ENCODE measurements at regions not wholly inside any gene's neighbourhood (a gene's known extent, or its start where the extent isn't known, plus 50 kb on each side); places are given as distances from the start of the nearest gene placed in this dataset.

GRCh38 chr2:120678926-120679325, 56.7 kb upstream of the GLI2 start:
- H3K4me1 Mint-ChIP-seq: no peaks in the 10 kb centered on the region
- H3K4me3 ChIP-seq: no peak overlapping the region

GRCh38 chr2:120679526-120679925, 56.1 kb upstream of the GLI2 start:
- Mint-ChIP-seq H3K4me1 (no peaks in the 10 kb centered on the region), H3K4me3 (no peak overlapping the region), H3K27me3 (ENCODE audit: insufficient read depth, low read depth) (peaks cover 40% of the 10 kb centered on the region), H3K9me3 (peaks cover 2% of the 10 kb centered on the region), H3K27ac (peak overlapping the region; percentile 76), H3K36me3 (no peaks in the 10 kb centered on the region)
- no peaks in the 10 kb centered on the region for H3K79me2 ChIP-seq (ENCODE audit: low read depth)
- H3F3A ChIP-seq (ENCODE audit: low read depth): peaks cover 5% of the 10 kb centered on the region
- H3K4me1 ChIP-seq: no peaks in the 10 kb centered on the region
- H3K36me3 ChIP-seq: no peaks in the 10 kb centered on the region
- H3K9me3 ChIP-seq (ENCODE audit: low read depth): no peaks in the 10 kb centered on the region
- no peak for DNase-seq (ENCODE audit: low spot score)
- H3K27me3 ChIP-seq: peaks cover 56% of the 10 kb centered on the region
- H3K9ac ChIP-seq: no peak overlapping the region
- H4K20me1 ChIP-seq (ENCODE audit: low read depth): no peaks in the 10 kb centered on the region
- no peak overlapping the region for H3K4me2 ChIP-seq
- H2AFZ ChIP-seq (replicated peaks): no peak overlapping the region
- H3K4me3 ChIP-seq: no peak overlapping the region
- TF ChIP-seq EZH2phosphoT487 (IDR thresholded peaks at IDR 0.05): no peak
- TF ChIP-seq CTCF (IDR thresholded peaks at IDR 0.05): no peak
- no peak for TF ChIP-seq EZH2 (IDR thresholded peaks at IDR 0.05)
- no peak overlapping the region for H3K27ac ChIP-seq

More at GRCh38 chr2:120678926-120679325, 56.7 kb upstream of the GLI2 start:
- Histone ChIP-seq H3K36me3 (no peaks in the 10 kb centered on the region), H2AFZ (replicated peaks) (no peak overlapping the region), H3K4me2 (no peak overlapping the region), H3K9ac (no peak overlapping the region), H3K27ac (no peak overlapping the region), H3F3A (ENCODE audit: low read depth) (peaks cover 5% of the 10 kb centered on the region), H3K4me1 (no peaks in the 10 kb centered on the region), H3K27me3 (peaks cover 62% of the 10 kb centered on the region), H4K20me1 (ENCODE audit: low read depth) (no peaks in the 10 kb centered on the region), H3K79me2 (ENCODE audit: low read depth) (no peaks in the 10 kb centered on the region), H3K9me3 (ENCODE audit: low read depth) (no peaks in the 10 kb centered on the region)
- DNase-seq (ENCODE audit: low spot score): no peak
- Mint-ChIP-seq H3K27ac (peak overlapping the region; percentile 76), H3K36me3 (no peaks in the 10 kb centered on the region), H3K4me3 (no peak overlapping the region), H3K9me3 (peaks cover 2% of the 10 kb centered on the region), H3K27me3 (ENCODE audit: insufficient read depth, low read depth) (peaks cover 40% of the 10 kb centered on the region)
- TF ChIP-seq EZH2 (IDR thresholded peaks at IDR 0.05): no peak
- no peak for TF ChIP-seq CTCF (IDR thresholded peaks at IDR 0.05)
- no peak for TF ChIP-seq EZH2phosphoT487 (IDR thresholded peaks at IDR 0.05)

- no peak overlapping the region for H2AFZ ChIP-seq (replicated peaks)
- peaks cover 5% of the 10 kb centered on the region for H3F3A ChIP-seq (ENCODE audit: low read depth)
- no peak overlapping the region for H3K4me3 ChIP-seq
- H3K9me3 ChIP-seq (ENCODE audit: low read depth): no peaks in the 10 kb centered on the region
- no peak overlapping the region for H3K27ac Mint-ChIP-seq
- TF ChIP-seq EZH2 (IDR thresholded peaks at IDR 0.05) (no peak), EZH2phosphoT487 (IDR thresholded peaks at IDR 0.05) (no peak), CTCF (IDR thresholded peaks at IDR 0.05) (peak; percentile 67)
- H3K36me3 ChIP-seq: no peaks in the 10 kb centered on the region
- H4K20me1 ChIP-seq (ENCODE audit: low read depth): no peaks in the 10 kb centered on the region
- peaks cover 2% of the 10 kb centered on the region for H3K9me3 Mint-ChIP-seq
- no peaks in the 10 kb centered on the region for H3K4me1 Mint-ChIP-seq
- no peak overlapping the region for H3K4me2 ChIP-seq
- no peak overlapping the region for H3K4me3 Mint-ChIP-seq
- H3K9ac ChIP-seq: no peak overlapping the region
- no peak overlapping the region for H3K27ac ChIP-seq
- no peaks in the 10 kb centered on the region for H3K4me1 ChIP-seq
- H3K27me3 ChIP-seq: peaks cover 49% of the 10 kb centered on the region
- no peaks in the 10 kb centered on the region for H3K36me3 Mint-ChIP-seq
- DNase-seq (ENCODE audit: low spot score): peak; percentile 91
- peaks cover 35% of the 10 kb centered on the region for H3K27me3 Mint-ChIP-seq (ENCODE audit: insufficient read depth, low read depth)
- no peaks in the 10 kb centered on the region for H3K79me2 ChIP-seq (ENCODE audit: low read depth)
These were observed 55.4 kb upstream of the GLI2 start for GRCh38 chr2:120680136-120680761.
